B cell (primary cell): ENCODE measurements at regions not wholly inside any gene's neighbourhood (a gene's known extent, or its start where the extent isn't known, plus 50 kb on each side); places are given as distances from the start of the nearest gene placed in this dataset.

Source experiments
- ATAC-seq: fragments of 200-7000 bp; cut with Tn5 transposase; one replicate; pipeline ENCODE4 v1.10.0; 2021; ENCODE audit warnings: low read depth, mild to moderate bottlenecking, moderate number of reproducible peaks, moderate library complexity
- CTCF ChIA-PET: fragments of 350-600 bp; sonication (Branson Sonifier 250); formaldehyde crosslinking; loops from one replicate; lab custom pipeline; 2021; ENCODE audit warnings: antibody characterized with exemption, inconsistent platforms; lab: Charles Lee
- POLR2A ChIA-PET: fragments of 350-600 bp; sonication (Branson Sonifier 250); formaldehyde crosslinking; loops from one replicate; lab custom pipeline; 2021; ENCODE audit warnings: antibody characterized with exemption; lab: Charles Lee
- DNase-seq: peaks from one replicate; pipeline ENCODE4 v3.0.0; 2013
- H2AFZ ChIP-seq: 2 replicates; pipeline ENCODE4 v1.6.1; 2012; ENCODE audit warnings: mild to moderate bottlenecking, low read depth, low read length; ENCODE audit not compliant: insufficient read depth, poor library complexity, severe bottlenecking
- H3K27ac ChIP-seq, 2 donors: 1 replicate in 1 of 2; 2 replicates in 1 of 2; pipeline ENCODE4 v1.5.1; 2012 to 2013; ENCODE audit warnings: low read length in 2 of 2, mild to moderate bottlenecking in 2 of 2, moderate library complexity in 1 of 2
- H3K27me3 ChIP-seq, 4 experiments: fragments of 200-600 bp in 1 of 4; sonication (generic) in 1 of 4; replicated peaks in 1 of 4; 1 replicate in 2 of 4; 2 replicates in 2 of 4; pipeline versions ENCODE4 v1.6.1 to v1.7.0; 2013 to 2016; ENCODE audit warnings: low read length in 3 of 4, mild to moderate bottlenecking in 2 of 4, mixed read lengths in 1 of 4, moderate library complexity in 1 of 4; ENCODE audit not compliant: insufficient read depth in 4 of 4, control insufficient read depth in 3 of 4; ENCODE audit errors: control extremely low read depth in 1 of 4
- H3K36me3 ChIP-seq, 2 experiments: replicated peaks in 1 of 2; 1 replicate in 1 of 2; 2 replicates in 1 of 2; pipeline versions ENCODE4 v1.6.1 to v1.7.1; 2013; ENCODE audit warnings: low read length in 1 of 2; ENCODE audit not compliant: insufficient read depth in 2 of 2, control insufficient read depth in 1 of 2; ENCODE audit errors: control extremely low read depth in 1 of 2, extremely low read depth in 1 of 2
- H3K4me1 ChIP-seq, 2 donors: fragments of 200-600 bp in 1 of 2; sonication (generic) in 1 of 2; 1 replicate in 1 of 2; 2 replicates in 1 of 2; pipeline versions ENCODE4 v1.5.1 to v1.6.1; 2013 to 2017; ENCODE audit warnings: low read length in 2 of 2; ENCODE audit not compliant: control insufficient read depth in 2 of 2, insufficient read depth in 2 of 2
- H3K4me2 ChIP-seq: replicated peaks from 2 replicates; pipeline ENCODE3; 2012; ENCODE audit warnings: mild to moderate bottlenecking, low read depth, low read length; ENCODE audit not compliant: poor library complexity, severe bottlenecking
- H3K4me3 ChIP-seq, 5 experiments: fragments of 200-600 bp in 1 of 5; sonication (generic) in 1 of 5; 1 replicate in 3 of 5; 2 replicates in 2 of 5; pipeline versions ENCODE4 v1.5.1 to v1.7.0; 2011 to 2016; ENCODE audit warnings: low read length in 4 of 5, mild to moderate bottlenecking in 4 of 5, low read depth in 2 of 5, control low read depth in 1 of 5, moderate library complexity in 1 of 5; ENCODE audit not compliant: insufficient read depth in 1 of 5; ENCODE audit errors: control extremely low read depth in 1 of 5, extremely low read depth in 1 of 5
- H3K79me2 ChIP-seq: fragments of 200-600 bp; sonication (generic); one replicate; pipeline ENCODE4 v1.6.0; 2016; ENCODE audit warnings: low read length; ENCODE audit not compliant: control insufficient read depth, insufficient read depth
- H3K9ac ChIP-seq: fragments of 200-600 bp; sonication (generic); 2 replicates; pipeline ENCODE4 v1.6.1; 2017; ENCODE audit warnings: mild to moderate bottlenecking, low read length, moderate library complexity
- H3K9me3 ChIP-seq, 3 donors: one replicate each; pipeline versions ENCODE4 v1.6.1 to v1.7.1; 2013; ENCODE audit warnings: low read length in 2 of 3; ENCODE audit not compliant: control insufficient read depth in 2 of 3, insufficient read depth in 1 of 3; ENCODE audit errors: control extremely low read depth in 1 of 3
- H4K20me1 ChIP-seq: 2 replicates; pipeline ENCODE4 v1.6.0; 2012; ENCODE audit warnings: mild to moderate bottlenecking, low read length; ENCODE audit not compliant: insufficient read depth, control insufficient read depth, poor library complexity, severe bottlenecking
- H3K27ac Mint-ChIP-seq: one replicate; pipeline ENCODE4 v1.8.0; 2021; ENCODE audit warnings: mixed read lengths
- H3K27me3 Mint-ChIP-seq: one replicate; pipeline ENCODE4 v1.8.0; 2021; ENCODE audit warnings: mixed read lengths
- H3K4me1 Mint-ChIP-seq: one replicate; pipeline ENCODE4 v1.8.0; 2021; ENCODE audit warnings: mixed read lengths
- H3K4me3 Mint-ChIP-seq: one replicate; pipeline ENCODE4 v1.8.0; 2021; ENCODE audit warnings: mixed read lengths
- H3K9me3 Mint-ChIP-seq: one replicate; pipeline ENCODE4 v1.8.0; 2022; ENCODE audit warnings: mixed read lengths; ENCODE audit not compliant: insufficient read depth
- EZH2 ChIP-seq: IDR thresholded peaks from 2 replicates; pipeline ENCODE4 v1.6.1; 2012; ENCODE audit warnings: borderline replicate concordance, low read depth, mild to moderate bottlenecking, moderate library complexity, low read length; ENCODE audit not compliant: insufficient read depth, poor library complexity, severe bottlenecking
- WGBS: methylation state at CpG from one replicate; pipeline ENCODE4 v1.1.5; 2013; ENCODE audit warnings: missing lambda C conversion rate; ENCODE audit not compliant: insufficient coverage; 5-methylcytosine and 5-hydroxymethylcytosine counted together
- intact Hi-C: fragments of 100-400 bp; cut with micrococcal nuclease; formaldehyde crosslinking; loops from one replicate; pipeline ENCODE4 v1.10.0; 2022
- TF ChIP-seq, protein P1 (sequence below): fragments of 200-600 bp; IDR thresholded peaks from one replicate; pipeline ENCODE4 v1.8.0; 2022; ENCODE audit warnings: antibody characterized with exemption, mild to moderate bottlenecking

DNA sequence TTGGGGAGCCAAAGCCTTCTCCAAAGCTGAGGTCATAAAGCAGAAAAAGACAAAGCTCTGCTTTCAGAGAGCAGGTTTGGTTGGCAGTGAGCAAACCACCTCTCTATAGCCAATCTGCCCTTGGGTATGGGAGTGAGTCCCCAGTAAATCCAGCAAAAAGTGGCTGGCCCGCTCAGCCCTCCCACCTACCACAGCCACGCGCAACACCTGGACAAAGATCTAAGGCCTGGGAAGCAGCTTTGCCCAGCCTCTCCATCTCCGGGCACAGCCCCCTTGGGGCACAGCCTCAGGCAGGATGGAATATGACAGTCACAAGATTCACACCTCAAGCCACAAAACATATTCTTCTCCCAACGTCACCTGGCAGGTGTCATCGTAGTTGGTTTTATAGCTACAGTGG lies 211.7 kb upstream of the EEA1 start:
- ChIA-PET CTCF (interaction anchor here (1.4 to 3.4 kb wide), 2 partner anchors 43 to 279 kb away, joined by 3 to 17 read pairs; no protein-coding TSS in a partner anchor), POLR2A (interaction anchor here (0.9 kb wide), 1 partner anchor 40 kb away, joined by 7 read pairs; no protein-coding TSS in a partner anchor)
- Histone ChIP-seq H3K9ac (no peak overlapping the region), H3K4me1 (peaks cover 41 to 46% of the 10 kb centered on the region in 2 donors), H4K20me1 (no peaks in the 10 kb centered on the region), H2AFZ (no peak overlapping the region), H3K79me2 (no peaks in the 10 kb centered on the region), H3K4me2 (no peak overlapping the region), H3K9me3 (peaks cover 0 to 6% (median 0%) of the 10 kb centered on the region in 3 donors), H3K36me3 (no peaks in the 10 kb centered on the region), H3K27me3 (no peaks in the 10 kb centered on the region), H3K4me3 (no peak overlapping the region), H3K27ac (no peak overlapping the region)
- DNase-seq: no peak
- Mint-ChIP-seq H3K4me3 (no peak overlapping the region), H3K27ac (no peak overlapping the region), H3K27me3 (no peaks in the 10 kb centered on the region), H3K9me3 (peaks cover 2% of the 10 kb centered on the region), H3K4me1 (peaks cover 44% of the 10 kb centered on the region)
- TF ChIP-seq, protein P1, sequence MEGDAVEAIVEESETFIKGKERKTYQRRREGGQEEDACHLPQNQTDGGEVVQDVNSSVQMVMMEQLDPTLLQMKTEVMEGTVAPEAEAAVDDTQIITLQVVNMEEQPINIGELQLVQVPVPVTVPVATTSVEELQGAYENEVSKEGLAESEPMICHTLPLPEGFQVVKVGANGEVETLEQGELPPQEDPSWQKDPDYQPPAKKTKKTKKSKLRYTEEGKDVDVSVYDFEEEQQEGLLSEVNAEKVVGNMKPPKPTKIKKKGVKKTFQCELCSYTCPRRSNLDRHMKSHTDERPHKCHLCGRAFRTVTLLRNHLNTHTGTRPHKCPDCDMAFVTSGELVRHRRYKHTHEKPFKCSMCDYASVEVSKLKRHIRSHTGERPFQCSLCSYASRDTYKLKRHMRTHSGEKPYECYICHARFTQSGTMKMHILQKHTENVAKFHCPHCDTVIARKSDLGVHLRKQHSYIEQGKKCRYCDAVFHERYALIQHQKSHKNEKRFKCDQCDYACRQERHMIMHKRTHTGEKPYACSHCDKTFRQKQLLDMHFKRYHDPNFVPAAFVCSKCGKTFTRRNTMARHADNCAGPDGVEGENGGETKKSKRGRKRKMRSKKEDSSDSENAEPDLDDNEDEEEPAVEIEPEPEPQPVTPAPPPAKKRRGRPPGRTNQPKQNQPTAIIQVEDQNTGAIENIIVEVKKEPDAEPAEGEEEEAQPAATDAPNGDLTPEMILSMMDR: no peak
- no peak for TF ChIP-seq EZH2
- no peak for ATAC-seq
- intact Hi-C loops: no loop called here
- WGBS: 90% methylated on average over 3 of the region's 6 CpGs

- Histone ChIP-seq H3K9ac (no peak overlapping the region), H3K4me3 (no peak overlapping the region), H3K27me3 (no peaks in the 10 kb centered on the region), H3K36me3 (no peaks in the 10 kb centered on the region), H3K79me2 (no peaks in the 10 kb centered on the region), H3K4me1 (peaks cover 23 to 27% of the 10 kb centered on the region in 2 donors), H3K27ac (no peak overlapping the region), H3K4me2 (no peak overlapping the region), H2AFZ (no peak overlapping the region), H3K9me3 (peaks cover 0 to 6% (median 0%) of the 10 kb centered on the region in 3 donors), H4K20me1 (no peaks in the 10 kb centered on the region)
- DNase-seq: no peak
- intact Hi-C loops: no loop called here
- no CpG with 5 or more reads among the region's 3 CpGs for WGBS
- ChIA-PET CTCF (no interaction called here), POLR2A (no interaction called here)
- no peak overlapping the region for H3K27ac Mint-ChIP-seq
- no peak overlapping the region for H3K4me3 Mint-ChIP-seq
- ATAC-seq: no peak
- no peaks in the 10 kb centered on the region for H3K27me3 Mint-ChIP-seq
- H3K9me3 Mint-ChIP-seq: peaks cover 2% of the 10 kb centered on the region
- peaks cover 28% of the 10 kb centered on the region for H3K4me1 Mint-ChIP-seq
- TF ChIP-seq, protein P1: no peak
- no peak for TF ChIP-seq EZH2
Measured at GRCh38 chr12:93142881-93143280, 213.8 kb upstream of the EEA1 start.
